ENCODE measurements at regions not wholly inside any gene's neighbourhood (a gene's known extent, or its start where the extent isn't known, plus 50 kb on each side); places are given as distances from the start of the nearest gene placed in this dataset.

DNA sequence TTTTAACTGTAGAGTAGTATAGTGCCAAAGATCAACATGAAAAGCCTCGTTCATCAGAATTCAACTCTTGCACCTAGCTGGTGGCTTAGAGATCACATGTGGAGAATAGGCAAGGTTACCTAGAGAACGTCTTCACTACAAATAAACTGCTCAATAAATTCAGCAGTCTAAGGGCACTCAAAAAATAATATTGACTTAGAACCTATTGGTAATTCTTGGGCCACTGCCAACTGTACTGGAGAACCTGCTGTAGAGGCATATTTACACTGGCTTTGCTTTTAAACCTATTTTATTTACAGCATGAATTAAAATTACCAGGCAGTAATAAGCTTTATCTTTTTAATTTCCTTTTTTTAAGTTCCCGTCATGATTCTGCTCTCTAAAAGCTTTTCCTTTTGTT lies 343.7 kb downstream of the PDHA2 start:
- no peak for DNase-seq (ENCODE audit: low spot score)

DNA sequence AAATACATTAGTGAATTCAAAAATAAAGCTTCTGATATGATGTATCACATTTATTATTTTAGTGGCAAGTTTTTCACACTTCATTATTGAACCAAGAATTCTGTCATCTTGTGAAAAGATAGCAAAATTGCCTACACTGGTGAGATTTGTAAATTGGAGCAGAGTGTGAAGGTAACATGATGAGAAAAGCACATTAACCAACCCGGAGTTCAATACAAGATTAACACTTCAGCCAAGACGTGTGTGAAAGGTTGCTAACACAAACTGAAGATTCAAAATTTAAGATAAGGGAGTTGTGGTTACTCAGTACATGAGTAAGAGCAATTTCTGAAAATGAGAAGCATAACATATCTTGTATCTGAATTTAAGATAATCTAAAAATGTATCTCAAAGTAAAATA lies 346.7 kb downstream of the PDHA2 start:
- DNase-seq (ENCODE audit: low spot score), result no peak

DNA sequence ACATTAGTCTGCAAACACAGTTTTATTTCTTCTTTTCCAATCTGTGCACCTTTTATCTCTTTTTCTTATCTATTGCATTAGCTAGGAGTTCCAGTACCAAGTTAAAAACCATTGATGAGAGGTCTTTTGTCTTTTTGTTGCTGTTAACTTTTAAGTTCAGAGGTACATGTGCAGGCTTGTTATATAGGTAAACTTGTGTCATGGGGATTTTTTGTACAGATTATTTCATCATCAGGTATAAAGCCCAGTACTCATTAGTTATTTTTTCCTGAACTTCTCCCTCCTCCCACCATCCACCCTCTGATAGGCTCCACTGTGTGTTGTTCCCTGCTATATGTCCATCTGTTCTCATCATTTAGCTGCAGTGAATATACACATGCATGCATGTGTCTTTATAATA lies 349.9 kb downstream of the PDHA2 start:
- no peak for DNase-seq (ENCODE audit: low spot score)

DNA sequence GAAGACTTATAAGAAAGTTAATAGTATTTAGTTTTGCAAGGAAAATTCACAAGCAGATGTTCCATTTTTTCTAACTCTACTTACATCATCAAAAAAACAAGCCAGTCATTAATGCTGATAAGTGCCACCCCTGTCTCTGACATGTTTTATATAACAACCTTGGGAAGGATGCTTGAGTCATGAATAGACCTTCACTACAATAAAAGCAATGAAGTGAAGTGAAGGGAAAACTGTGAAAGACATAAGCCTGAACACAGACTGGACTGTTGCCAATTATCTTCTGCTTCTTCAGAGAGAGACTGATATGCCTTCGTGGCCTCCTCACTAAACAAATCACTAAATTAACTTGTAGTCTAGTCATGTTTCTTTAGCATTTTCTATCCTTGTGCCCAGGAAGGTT lies 353.2 kb downstream of the PDHA2 start:
- no peak for DNase-seq (ENCODE audit: low spot score)

DNA sequence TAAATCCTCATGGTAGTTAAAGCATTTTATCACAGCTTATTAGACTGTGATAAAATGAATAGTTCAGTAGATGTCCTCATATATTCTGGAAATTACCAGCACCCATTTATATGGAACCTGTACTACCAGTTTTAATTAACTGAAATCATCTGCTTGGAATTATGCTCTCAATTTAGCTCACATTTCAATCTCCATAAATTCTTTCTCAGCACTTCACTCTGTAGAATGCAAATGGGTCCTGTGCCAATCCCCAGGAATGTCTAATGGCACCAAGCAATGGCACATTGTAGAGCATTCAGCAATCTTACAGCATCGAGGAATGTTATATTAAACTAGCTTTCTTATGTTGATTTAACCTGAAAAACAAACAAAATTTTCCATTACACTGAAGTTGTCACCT lies 355.1 kb downstream of the PDHA2 start:
- DNase-seq (ENCODE audit: low spot score), result no peak

DNA sequence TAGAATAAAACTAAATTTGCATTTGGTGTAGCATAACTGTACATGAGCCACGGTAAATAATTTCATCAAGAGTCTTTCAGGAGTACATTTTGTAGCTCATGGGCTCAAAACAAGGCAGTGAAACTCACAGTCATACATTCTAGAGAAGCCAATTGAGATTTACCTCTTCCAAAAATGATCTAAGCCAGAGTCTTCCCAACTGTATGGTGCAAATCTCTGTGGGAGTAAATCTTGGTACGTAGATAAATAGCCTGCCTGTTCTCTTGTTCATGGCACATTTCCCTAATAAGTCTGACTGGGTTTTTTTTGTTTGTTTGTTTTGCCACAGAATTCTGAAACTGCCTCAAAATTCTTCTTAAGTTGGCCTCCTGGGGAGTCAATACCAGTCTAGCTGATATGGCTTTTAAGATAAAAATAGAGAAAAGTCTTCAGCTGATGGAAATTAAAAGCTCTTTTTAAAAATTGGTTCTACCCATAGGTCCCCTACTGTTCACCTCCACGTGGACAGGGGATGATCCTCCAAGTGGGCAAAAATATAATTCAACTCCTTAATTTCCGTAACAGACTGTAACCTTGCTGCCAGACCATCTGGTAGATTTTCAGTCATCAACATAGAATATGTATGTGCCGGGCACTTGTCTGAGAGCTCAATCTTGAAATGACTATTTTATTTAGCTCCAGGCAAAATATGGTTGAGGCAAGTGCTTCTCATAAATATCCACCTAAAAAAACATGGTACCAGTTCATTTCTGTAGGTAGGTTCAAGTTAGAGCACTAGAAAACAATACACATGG lies 365.4 kb downstream of the PDHA2 start:
- no peak for DNase-seq (ENCODE audit: low spot score)

DNA sequence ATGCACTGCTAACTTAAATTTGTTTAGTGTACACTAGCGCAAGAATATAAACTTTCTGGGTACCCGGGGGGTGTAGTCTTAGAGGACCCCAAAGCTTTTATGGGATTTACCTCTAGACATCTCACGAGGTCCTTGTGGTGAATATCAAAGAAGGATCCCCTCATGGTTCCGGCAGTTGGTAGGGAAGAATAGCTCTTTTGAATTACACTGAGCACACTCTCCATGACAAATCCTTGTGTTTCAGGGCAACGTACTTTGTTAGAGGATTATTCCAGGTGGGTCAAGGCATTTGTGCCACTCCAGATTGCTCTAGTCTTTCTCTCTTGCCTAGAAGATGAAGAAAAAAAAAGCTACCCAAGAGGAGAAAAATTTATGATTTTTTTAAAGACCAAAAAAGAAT lies 387.6 kb downstream of the PDHA2 start:
- no peak for DNase-seq (ENCODE audit: low spot score)

DNA sequence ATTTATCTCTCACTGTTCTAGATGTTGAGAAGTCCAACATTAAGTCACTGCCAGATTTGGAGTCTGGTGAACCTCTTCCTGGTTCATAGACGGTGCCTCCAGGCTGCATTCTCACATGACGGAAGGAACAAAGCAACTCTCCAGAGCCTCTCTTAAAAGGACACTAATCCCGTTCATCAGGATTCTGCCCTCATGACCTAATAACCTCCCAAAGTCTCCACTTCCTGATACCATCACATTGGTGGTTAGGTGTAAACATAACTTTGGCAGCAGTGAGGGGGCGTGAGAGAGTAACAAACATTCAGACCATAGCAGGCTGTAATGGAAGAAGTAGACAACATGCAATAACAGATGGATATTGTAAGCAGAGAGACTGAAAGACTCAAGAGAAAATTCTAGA lies 388.6 kb downstream of the PDHA2 start:
- DNase-seq (ENCODE audit: low spot score), result no peak

DNA sequence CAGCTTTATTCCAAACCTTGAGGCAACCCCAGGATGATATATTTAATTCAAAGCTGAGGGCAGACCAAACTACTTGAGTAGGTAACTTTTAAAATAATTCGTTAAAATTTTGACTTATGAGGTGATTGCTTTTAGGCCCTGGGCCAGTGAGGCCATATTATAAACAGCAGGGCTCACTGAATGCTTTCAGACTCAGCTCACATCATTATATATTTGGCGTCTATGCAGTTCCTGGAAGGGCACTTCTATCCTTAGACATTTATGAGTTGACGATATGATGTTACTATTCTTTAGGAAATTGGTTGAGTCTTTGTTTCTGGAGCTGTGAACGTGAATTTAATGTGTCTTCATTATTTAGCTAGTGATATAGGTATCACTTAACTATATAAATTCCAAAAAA lies 400.1 kb downstream of the PDHA2 start:
- DNase-seq (ENCODE audit: low spot score), result no peak

DNA sequence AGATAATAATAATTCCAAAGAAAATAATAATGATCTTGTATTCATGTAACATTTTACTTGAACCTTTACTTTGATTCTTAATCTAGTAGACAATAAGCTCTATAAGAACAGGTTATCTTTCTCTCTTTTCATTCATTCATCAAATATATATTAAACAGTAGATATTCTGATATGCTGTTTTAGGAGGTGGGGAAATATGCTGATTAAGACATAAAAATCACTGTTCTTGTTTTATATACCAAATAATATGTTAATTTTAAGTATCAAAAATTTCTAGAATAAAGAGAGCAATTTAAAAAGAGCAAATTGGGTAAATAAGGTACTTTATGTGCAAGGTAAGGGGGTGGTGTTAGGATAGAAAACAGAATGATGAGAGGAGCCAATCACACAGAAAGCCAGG lies 401.9 kb downstream of the PDHA2 start:
- no peak for DNase-seq (ENCODE audit: low spot score)

DNA sequence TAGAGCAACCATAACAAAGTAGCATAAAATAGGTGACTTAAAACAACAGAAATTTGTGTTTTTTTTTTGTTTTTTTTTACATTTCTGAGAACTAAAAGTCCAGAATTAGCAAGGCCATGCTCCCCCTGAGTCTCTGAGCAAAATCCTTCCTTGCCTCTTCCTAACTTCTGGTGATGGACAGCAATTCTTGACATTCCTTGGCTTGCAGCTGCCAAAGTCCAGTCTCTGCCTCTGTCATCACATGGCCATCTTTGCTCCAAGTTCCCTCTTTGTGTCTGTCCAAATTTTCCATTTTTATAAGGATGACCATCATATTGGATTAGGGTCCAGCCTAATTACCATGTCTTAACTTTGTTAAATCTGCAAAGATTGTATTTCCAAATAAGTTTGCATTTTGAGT lies 407.2 kb downstream of the PDHA2 start:
- DNase-seq (ENCODE audit: low spot score), result no peak

DNA sequence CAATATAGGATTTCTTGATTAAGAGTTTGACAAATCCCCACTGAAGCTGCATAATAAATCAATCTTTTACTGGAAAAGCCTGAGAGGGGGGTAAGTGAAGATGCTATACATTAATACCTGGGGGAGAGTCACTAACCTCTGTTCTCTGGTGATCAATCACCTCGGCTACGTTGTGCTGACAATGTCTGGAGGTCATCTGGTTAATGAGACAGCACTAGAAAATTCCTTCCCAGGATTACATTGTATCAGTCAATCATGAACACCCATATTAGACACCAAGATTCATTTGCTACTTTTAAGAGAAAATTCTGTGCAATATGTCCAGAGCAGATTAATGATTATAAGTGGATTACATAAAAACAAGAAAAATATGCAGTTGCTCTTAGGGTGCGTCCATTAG lies 408.3 kb downstream of the PDHA2 start:
- no peak for DNase-seq (ENCODE audit: low spot score)

DNA sequence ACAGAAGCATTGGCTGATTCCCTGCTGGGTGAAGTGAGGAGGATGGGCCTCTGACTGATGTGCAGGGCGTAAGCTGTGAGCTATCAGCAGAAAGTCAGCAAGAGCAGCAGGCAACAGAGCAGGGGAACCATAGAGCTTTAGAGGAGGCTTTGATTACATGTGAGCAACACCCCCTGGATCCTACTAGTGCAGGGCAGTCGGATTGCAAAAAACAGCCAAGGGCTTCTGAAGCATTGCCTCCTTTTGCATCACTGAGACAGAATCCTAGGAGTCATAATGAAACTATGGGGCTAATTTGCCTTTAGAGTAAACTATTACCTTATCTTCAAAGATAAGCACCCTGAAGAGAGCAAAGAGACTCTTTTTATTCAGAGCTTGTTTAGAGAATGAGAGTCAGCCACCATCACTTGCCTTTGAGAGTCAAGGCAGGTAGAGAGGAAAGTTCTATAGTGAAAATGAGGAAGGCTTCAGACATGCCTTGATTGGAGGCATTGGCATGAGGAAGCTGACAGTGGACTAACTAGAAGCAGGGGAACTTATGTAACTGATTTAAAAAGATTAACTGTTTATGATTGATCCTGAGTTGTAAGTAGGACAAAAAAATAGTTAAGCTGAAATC lies 420.3 kb downstream of the PDHA2 start:
- no peak for DNase-seq (ENCODE audit: low spot score)

DNA sequence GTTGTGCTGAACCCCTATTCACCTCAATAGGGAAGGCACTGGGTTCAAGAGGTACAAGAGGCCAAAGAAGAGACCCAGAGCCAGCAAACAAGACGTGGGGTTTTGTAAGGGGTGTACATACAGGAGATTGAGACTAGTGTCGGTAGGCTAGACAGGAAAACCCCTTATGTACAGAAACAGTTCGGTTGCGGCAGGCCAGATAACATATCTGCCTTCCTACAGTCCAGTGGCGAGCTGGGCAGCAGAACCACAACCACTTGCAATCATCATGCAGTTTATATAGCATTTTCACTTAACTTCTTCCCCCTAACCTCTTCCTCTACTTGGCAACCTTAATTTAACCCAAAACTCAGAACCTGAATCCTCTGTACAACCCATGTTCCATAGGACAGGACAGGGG lies 422.2 kb downstream of the PDHA2 start:
- DNase-seq (ENCODE audit: low spot score), result no peak

DNA sequence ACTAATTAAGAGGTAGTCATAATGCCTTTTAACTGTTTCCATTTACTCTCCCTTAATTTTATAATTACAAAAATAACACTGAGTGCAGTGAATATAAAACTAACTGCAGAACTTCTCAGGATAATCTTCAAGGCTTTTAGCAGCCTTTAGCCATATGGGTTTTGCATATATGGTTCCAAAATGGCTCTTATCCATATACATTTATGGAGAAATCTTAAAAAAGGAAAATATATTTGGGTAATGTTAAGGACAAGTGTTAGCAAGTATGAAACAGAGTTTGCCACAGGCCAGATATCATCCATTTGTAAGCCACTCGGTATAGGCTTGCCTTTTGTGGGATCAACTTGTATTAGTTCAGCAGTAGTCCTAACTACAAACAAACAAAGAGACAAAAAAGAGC lies 423.4 kb downstream of the PDHA2 start:
- DNase-seq (ENCODE audit: low spot score), result no peak

DNA sequence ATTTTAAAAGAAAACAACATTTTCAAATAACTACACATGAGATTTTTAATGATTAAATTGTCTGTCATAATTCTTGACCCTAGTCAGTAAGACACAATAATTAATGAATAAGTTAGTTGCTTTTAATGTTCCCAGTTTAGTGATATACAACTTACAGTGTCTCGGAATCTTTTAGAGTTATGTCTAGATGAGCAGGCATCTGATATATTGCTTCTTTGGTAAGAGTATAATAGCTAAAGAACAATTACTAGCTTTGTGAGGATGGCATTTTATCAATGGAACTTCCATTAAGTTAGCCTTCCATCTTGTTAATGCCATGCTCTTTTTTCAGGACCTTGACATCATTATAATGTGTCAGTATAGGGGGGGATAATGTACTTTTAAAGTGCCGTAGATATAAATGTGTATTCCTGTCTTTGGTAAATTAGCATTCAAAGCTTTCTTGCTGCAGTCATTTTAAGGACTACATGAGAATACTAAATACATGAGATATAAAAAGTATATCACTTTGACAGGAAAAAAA lies 425.1 kb downstream of the PDHA2 start:
- no peak for DNase-seq (ENCODE audit: low spot score)

DNA sequence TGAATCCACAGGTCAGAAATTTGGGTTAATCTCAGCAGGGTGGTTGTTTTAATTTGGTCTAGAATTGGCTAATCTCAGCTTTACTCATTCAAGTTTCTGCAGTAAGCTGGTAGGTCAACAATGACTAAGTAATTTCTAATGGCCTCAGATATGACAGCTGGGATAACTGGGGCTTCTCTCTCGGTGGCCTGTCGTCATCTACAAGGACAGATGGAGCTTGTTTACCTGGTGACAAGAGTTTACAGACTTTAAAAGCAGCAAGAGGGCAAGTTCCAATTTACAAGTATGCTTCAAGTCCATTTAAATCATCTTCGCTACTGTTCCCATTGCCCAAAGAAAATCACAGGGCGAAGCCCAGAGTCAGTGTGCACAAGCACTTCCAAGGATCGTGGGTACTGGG lies 453.9 kb downstream of the PDHA2 start:
- no peak for DNase-seq (ENCODE audit: low spot score)

DNA sequence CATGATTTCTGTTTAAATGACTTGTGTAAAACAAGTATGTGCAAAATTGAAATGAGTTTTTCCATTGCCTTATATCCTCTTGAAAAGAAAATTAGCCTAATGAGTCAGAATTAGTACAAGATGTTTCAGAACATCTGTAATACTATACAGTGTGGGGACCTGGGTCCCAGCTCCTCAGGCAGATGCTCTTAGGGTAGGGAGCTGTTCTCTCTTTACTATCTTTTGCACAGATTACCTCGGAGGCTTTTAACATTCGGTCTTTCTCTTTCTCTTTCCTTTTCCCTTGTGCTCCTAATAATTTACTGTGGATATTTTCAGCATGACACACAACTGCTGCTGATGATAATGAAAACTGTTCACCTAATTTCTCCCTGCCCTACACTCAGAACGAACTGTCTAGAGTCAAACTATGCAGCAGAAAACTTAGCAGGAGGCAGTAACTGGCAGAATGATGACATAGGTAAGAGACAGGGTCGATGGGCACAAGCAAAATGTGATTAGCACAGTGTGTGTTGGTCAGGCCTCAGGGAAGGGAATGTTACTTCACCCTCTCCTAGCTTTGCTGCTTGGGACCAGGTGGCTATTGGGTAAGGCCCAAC lies 455.3 kb downstream of the PDHA2 start:
- DNase-seq (ENCODE audit: low spot score), result no peak

DNA sequence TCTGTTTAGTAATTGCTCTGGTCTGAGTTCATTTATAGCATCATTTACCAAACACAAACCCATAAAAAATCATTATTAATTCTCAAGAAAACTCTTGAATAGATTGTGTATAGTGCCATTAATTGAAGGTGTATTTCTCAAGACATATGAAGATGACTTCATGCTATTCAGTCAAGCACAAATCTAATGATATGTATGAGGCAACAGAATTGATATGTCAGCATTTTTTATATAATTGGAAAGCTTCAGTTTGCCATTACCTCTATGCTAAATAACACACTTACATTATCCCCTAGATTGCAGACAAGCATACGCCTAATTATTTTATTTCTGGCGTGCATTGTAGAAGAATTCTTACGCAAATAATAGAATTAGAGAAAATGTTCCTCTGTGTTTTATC lies 461.8 kb downstream of the PDHA2 start:
- DNase-seq (ENCODE audit: low spot score), result no peak

DNA sequence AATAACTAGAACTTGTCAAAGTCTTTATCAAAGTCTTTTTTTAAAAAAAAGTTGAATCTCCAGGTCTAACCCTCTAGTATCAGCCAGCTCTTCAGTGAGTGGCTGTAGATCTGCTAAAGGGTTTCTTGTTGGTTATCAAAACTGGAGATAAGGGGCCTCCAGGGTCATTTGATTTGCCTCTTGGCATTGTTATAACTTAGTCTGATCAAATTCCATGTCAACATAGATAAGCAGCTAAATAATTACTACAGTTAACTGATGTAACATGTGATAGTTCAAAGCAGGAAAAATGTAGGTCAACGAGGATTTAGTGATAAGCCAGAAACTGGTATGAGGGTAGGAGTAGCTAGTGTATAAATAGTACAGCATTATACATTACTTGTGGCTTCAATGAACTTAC lies 465.1 kb downstream of the PDHA2 start:
- no peak for DNase-seq (ENCODE audit: low spot score)

DNA sequence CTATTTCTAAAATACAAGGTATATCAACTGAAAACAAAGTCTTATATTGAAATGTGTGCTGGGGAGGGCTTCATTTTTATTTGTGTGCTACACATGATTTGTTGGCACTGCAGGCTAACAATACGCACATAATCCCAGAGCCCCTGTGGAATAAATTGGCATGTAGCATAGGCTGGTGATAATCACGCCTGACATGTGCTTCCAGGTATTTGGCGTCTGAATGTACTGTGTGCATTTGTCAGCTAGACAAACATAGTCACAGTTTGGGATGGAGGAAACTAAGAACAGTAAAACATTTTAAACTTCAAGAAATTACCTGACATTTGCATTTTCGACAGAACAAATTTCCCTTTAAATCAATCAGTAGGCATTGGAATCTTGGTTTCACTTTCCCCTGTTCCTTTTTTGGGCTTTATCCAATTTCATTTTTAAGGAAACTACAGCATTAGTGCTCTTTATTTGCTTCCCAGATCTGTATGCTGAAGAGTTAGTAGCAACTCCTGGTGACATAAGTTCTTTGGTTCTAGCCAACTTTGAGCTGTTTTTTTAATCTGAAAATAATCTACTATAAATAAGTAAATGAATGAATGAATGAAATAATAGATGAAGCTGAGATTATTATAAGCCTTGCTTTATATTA lies 472.3 kb downstream of the PDHA2 start:
- peak; percentile 41 for DNase-seq (ENCODE audit: low spot score)

DNA sequence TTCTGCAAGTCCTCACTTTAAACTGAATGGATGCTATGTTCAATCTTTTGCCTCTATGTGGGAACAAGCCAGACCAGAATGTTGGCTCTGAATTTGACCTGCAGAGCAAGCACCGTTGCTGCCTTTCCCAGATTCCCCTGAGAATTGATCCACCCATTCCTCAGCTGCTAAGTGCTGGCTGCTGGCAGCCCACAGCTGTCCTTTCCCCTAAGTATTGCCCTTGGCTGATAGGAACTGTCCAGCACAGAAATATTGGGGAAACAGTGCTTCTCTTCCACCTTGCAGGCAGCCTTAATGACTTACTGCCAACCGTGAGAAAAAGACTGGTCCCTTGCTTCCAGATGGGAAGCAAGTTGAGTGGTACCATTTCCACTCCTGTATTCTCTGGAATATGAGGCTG lies 475.9 kb downstream of the PDHA2 start:
- DNase-seq (ENCODE audit: low spot score), result peak; percentile 14

DNA sequence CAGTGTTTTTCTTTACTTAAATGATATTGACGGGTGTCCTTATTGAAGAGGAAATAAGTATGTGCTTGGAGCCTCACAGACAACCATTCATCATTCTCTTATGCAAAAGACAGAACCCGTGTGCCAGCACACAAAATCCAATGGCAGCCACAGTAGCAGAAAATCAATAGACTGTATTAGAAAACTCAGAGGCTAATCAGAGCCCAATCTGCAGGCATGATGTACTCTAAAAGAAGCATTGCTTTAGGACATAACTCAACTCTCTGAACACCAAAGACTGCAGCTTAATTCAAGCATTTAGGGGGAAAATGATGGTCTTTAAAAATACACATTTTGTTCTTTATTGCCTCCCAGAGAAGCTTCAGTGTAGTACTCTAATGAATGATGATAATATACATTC lies 476.9 kb downstream of the PDHA2 start:
- DNase-seq (ENCODE audit: low spot score), result no peak
